ENCODE measurements at regions not wholly inside any gene's neighbourhood (a gene's known extent, or its start where the extent isn't known, plus 50 kb on each side); places are given as distances from the start of the nearest gene placed in this dataset.
"Not testable (repeated sequence)": the region's sequence is repeated elsewhere in the genome, so short reads cannot be mapped to it uniquely, and the experiment has no call there.

- TF ChIP-seq POLR2A (IDR thresholded peaks at IDR 0.05); POLR2AphosphoS5 (IDR thresholded peaks at IDR 0.05; ENCODE audit: insufficient read depth in 1 of 2, low read depth in 1 of 2): not testable (repeated sequence)
Observed at GRCh38 chr21:5114468-5114867, 5406.9 kb upstream of the TPTE start.

Measured in vagina (tissue), 2 donors.